Transverse colon (tissue), 4 donors: ENCODE measurements at regions not wholly inside any gene's neighbourhood (a gene's known extent, or its start where the extent isn't known, plus 50 kb on each side); places are given as distances from the start of the nearest gene placed in this dataset.

ENCODE experiments used
- DNase-seq: peaks from one replicate; pipeline ENCODE4 v3.0.0-alpha.2; 2019
- H3K27ac ChIP-seq, 4 donors: fragments of 200-600 bp; sonication (generic); 2 replicates each; pipeline ENCODE4 v1.5.1; 2016 to 2018; ENCODE audit warnings: inconsistent platforms in 4 of 4
- H3K27me3 ChIP-seq: fragments of 200-600 bp; sonication (generic); 2 replicates; pipeline ENCODE4 v1.5.1; 2017; ENCODE audit warnings: inconsistent platforms
- H3K36me3 ChIP-seq, 4 donors: fragments of 200-600 bp; sonication (generic); 2 replicates each; pipeline ENCODE4 v1.5.1; 2017 to 2019; ENCODE audit warnings: inconsistent platforms in 4 of 4
- H3K4me1 ChIP-seq, 4 donors: fragments of 200-600 bp; sonication (generic); 2 replicates each; pipeline ENCODE4 v1.5.1; 2017 to 2020; ENCODE audit warnings: inconsistent platforms in 4 of 4
- H3K4me3 ChIP-seq, 4 donors: fragments of 200-600 bp; sonication (generic); 1 replicate in 1 of 4; 2 replicates in 3 of 4; pipeline versions ENCODE4 v1.5.1 to v1.6.1; 2017 to 2019; ENCODE audit warnings: inconsistent platforms in 4 of 4
- H3K9me3 ChIP-seq, 2 donors: fragments of 200-600 bp; sonication (generic); 2 replicates each; pipeline ENCODE4 v1.5.1; 2017 to 2019; ENCODE audit warnings: inconsistent platforms in 2 of 2
- EP300 ChIP-seq: sonication (generic); formaldehyde crosslinking; IDR thresholded peaks from one replicate; pipeline ENCODE4 v1.6.1; 2017; ENCODE audit warnings: antibody characterized with exemption, low read depth
- POLR2A ChIP-seq: fragments of 450-650 bp; IDR thresholded peaks from one replicate; pipeline ENCODE4 v1.6.1; 2016; ENCODE audit warnings: antibody characterized with exemption, mild to moderate bottlenecking, moderate library complexity
- POLR2AphosphoS5 ChIP-seq, 3 donors: sonication (generic); formaldehyde crosslinking; IDR thresholded peaks; one replicate each; pipeline ENCODE4 v1.6.1; 2016; ENCODE audit warnings: antibody characterized with exemption in 3 of 3
- WGBS, 2 donors: methylation state at CpG; one replicate each; pipeline ENCODE4 v1.1.5; 2018; ENCODE audit warnings: low coverage in 1 of 2; 5-methylcytosine and 5-hydroxymethylcytosine counted together
- in situ Hi-C, 4 donors: fragments of 200-750 bp; cut with MboI; loops; one replicate each; pipeline versions ENCODE4 v1.15.0 to v1.15.1; 2017; ENCODE audit warnings: low sequenced_read_pairs in 3 of 4, low pct_ligation_motif_present in 1 of 4, low pct_unique_long_range_greater_than_20kb in 1 of 4
- intact Hi-C: fragments of 100-400 bp; cut with DNase I; formaldehyde crosslinking; loops from one replicate; pipeline ENCODE4 v1.15.1; 2023; ENCODE audit warnings: low total_unique reads
- TF ChIP-seq, protein P1 (sequence below), 5 experiments: fragments of 200-600 bp in 3 of 5; fragments of 450-650 bp in 2 of 5; sonication (generic) in 3 of 5; IDR thresholded peaks; 1 replicate in 2 of 5; 2 replicates in 3 of 5; pipeline ENCODE4 v1.5.1; 2016 to 2017; ENCODE audit warnings: antibody characterized with exemption in 5 of 5, inconsistent platforms in 3 of 5, mild to moderate bottlenecking in 2 of 5, moderate library complexity in 1 of 5

DNA sequence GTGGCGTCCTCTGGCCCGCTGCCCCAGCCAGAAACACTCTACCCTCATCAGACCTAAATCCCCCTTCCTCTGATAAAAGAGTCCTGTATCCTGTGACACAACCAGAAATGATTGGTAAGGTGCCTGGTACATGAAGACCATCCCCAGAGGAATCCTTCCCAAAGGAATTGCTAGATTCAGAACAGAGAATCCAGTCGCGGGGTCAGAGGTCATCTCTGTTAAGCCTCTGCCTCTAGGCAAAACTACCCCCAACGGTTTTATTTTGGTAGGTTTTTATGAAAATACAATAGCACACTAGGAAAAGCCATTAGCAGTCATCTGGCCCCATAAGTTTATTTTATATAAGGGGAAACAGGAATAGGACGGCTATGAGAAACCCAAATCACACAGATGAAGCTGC is 102.4 kb upstream of the HAND1 start:
- WGBS, 2 donors, result 71 to 83% methylated on average over 4 to 6 of the region's 6 CpGs
- Histone ChIP-seq H3K4me1 (no peaks in the 10 kb centered on the region), H3K27me3 (peaks cover 29% of the 10 kb centered on the region), H3K4me3 (no peak overlapping the region), H3K36me3 (no peaks in the 10 kb centered on the region), H3K27ac (no peak overlapping the region), H3K9me3 (no peaks in the 10 kb centered on the region)
- TF ChIP-seq POLR2A, result no peak
- no peak for TF ChIP-seq EP300
- TF ChIP-seq, protein P1, sequence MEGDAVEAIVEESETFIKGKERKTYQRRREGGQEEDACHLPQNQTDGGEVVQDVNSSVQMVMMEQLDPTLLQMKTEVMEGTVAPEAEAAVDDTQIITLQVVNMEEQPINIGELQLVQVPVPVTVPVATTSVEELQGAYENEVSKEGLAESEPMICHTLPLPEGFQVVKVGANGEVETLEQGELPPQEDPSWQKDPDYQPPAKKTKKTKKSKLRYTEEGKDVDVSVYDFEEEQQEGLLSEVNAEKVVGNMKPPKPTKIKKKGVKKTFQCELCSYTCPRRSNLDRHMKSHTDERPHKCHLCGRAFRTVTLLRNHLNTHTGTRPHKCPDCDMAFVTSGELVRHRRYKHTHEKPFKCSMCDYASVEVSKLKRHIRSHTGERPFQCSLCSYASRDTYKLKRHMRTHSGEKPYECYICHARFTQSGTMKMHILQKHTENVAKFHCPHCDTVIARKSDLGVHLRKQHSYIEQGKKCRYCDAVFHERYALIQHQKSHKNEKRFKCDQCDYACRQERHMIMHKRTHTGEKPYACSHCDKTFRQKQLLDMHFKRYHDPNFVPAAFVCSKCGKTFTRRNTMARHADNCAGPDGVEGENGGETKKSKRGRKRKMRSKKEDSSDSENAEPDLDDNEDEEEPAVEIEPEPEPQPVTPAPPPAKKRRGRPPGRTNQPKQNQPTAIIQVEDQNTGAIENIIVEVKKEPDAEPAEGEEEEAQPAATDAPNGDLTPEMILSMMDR (IDR thresholded peaks at IDR 0.05), result no peak
- no peak for TF ChIP-seq POLR2AphosphoS5 (IDR thresholded peaks at IDR 0.05)
- intact Hi-C loops (no loop called here), in situ Hi-C loops (no loop called here)
- DNase-seq, result no peak

GRCh38 chr5:154577416-154577815 is 99.4 kb upstream of the HAND1 start:
- Histone ChIP-seq H3K27me3 (peaks cover 21% of the 10 kb centered on the region), H3K27ac (no peak overlapping the region), H3K4me1 (no peaks in the 10 kb centered on the region), H3K36me3 (no peaks in the 10 kb centered on the region), H3K4me3 (no peak overlapping the region), H3K9me3 (no peaks in the 10 kb centered on the region)
- in situ Hi-C loops (no loop called here), intact Hi-C loops (no loop called here)
- TF ChIP-seq EP300 (no peak), POLR2AphosphoS5 (IDR thresholded peaks at IDR 0.05) (no peak), POLR2A (no peak)
- TF ChIP-seq, protein P1 (IDR thresholded peaks at IDR 0.05), result no peak
- peak; percentile 41 for DNase-seq
- 61% methylated on average over 1 of the region's 1 CpG; no CpG with 5 or more reads in 1 of the 2 donors for WGBS, 2 donors

GRCh38 chr5:154576429-154576806 is 98.4 kb upstream of the HAND1 start:
- DNase-seq, result no peak
- peaks cover 21% of the 10 kb centered on the region for H3K27me3 ChIP-seq
- no peak overlapping the region for H3K4me3 ChIP-seq
- intact Hi-C loops (no loop called here), in situ Hi-C loops (no loop called here)
- WGBS, 2 donors, result 60 to 66% methylated on average over 1 to 6 of the region's 9 CpGs
- H3K4me1 ChIP-seq, result no peaks in the 10 kb centered on the region
- H3K27ac ChIP-seq, result no peak overlapping the region
- no peak for TF ChIP-seq POLR2A
- TF ChIP-seq, protein P1 (IDR thresholded peaks at IDR 0.05), result no peak
- TF ChIP-seq POLR2AphosphoS5 (IDR thresholded peaks at IDR 0.05), result no peak
- TF ChIP-seq EP300, result no peak
- H3K9me3 ChIP-seq, result no peaks in the 10 kb centered on the region
- no peaks in the 10 kb centered on the region for H3K36me3 ChIP-seq

GRCh38 chr5:154575546-154576428 is 97.8 kb upstream of the HAND1 start:
- H3K4me3 ChIP-seq, result no peak overlapping the region
- intact Hi-C loops (no loop called here), in situ Hi-C loops (no loop called here)
- peaks cover 21% of the 10 kb centered on the region for H3K27me3 ChIP-seq
- H3K27ac ChIP-seq, result no peak overlapping the region
- no peak for TF ChIP-seq EP300
- TF ChIP-seq, protein P1 (IDR thresholded peaks at IDR 0.05), result no peak
- no peak for TF ChIP-seq POLR2A
- no peak for TF ChIP-seq POLR2AphosphoS5 (IDR thresholded peaks at IDR 0.05)
- H3K4me1 ChIP-seq, result no peaks in the 10 kb centered on the region
- DNase-seq, result no peak
- 20 to 27% methylated on average over 6 to 11 of the region's 11 CpGs for WGBS, 2 donors
- H3K36me3 ChIP-seq, result no peaks in the 10 kb centered on the region
- no peaks in the 10 kb centered on the region for H3K9me3 ChIP-seq
